GM12873 (cell line): ENCODE measurements at regions not wholly inside any gene's neighbourhood (a gene's known extent, or its start where the extent isn't known, plus 50 kb on each side); places are given as distances from the start of the nearest gene placed in this dataset.
A peak's percentile ranks its signal among the peaks of the same experiment; 100 is the strongest.

Experiments
- TF ChIP-seq, protein P1 (sequence below): IDR thresholded peaks from 2 replicates; pipeline ENCODE4 v1.5.1; 2012; ENCODE audit warnings: low read depth, mild to moderate bottlenecking, moderate library complexity, low read length, control low read depth; ENCODE audit not compliant: insufficient read depth; ENCODE audit errors: missing control alignments

DNA sequence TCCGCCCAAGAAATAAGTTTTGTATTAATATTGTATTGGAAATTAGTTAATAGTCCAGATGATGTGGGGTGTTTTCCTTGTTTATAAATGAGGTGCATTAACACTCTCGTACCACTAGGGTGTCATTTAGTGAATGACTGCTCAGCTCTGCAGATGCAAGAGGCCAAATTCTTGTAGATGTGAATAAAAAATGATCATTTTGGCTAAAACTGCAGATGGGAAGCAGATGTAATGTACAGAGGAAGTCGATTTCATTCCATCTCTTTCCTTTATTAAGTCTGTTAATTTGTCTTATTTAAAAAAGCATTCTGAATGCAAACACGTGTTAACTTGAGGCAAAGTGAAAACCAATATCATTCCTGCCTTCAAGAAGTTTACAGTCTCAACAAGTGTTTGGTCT, 108.1 kb downstream of the DHX15 start:
- TF ChIP-seq, protein P1, sequence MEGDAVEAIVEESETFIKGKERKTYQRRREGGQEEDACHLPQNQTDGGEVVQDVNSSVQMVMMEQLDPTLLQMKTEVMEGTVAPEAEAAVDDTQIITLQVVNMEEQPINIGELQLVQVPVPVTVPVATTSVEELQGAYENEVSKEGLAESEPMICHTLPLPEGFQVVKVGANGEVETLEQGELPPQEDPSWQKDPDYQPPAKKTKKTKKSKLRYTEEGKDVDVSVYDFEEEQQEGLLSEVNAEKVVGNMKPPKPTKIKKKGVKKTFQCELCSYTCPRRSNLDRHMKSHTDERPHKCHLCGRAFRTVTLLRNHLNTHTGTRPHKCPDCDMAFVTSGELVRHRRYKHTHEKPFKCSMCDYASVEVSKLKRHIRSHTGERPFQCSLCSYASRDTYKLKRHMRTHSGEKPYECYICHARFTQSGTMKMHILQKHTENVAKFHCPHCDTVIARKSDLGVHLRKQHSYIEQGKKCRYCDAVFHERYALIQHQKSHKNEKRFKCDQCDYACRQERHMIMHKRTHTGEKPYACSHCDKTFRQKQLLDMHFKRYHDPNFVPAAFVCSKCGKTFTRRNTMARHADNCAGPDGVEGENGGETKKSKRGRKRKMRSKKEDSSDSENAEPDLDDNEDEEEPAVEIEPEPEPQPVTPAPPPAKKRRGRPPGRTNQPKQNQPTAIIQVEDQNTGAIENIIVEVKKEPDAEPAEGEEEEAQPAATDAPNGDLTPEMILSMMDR = peak; percentile 60

DNA sequence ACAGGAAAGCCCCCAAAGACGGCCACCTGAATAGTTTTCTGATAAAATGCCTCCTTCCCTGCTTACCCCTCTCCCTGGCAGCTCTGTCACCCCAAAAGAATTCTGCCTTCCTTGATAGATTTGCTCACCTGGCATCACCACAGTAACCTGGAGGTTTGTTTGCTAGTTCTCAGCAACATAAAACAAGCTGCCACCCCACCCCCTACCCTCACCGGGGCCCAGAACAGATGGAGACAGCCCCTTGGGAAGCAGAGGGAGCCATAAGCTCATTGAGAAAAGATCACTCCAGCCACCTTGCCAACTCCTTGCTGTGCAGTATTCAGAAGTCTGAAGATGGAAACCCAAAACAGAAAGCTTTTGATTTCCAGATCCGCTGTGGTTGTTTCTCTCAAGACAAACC, 108.6 kb downstream of the DHX15 start:
- TF ChIP-seq, protein P1 = no peak

DNA sequence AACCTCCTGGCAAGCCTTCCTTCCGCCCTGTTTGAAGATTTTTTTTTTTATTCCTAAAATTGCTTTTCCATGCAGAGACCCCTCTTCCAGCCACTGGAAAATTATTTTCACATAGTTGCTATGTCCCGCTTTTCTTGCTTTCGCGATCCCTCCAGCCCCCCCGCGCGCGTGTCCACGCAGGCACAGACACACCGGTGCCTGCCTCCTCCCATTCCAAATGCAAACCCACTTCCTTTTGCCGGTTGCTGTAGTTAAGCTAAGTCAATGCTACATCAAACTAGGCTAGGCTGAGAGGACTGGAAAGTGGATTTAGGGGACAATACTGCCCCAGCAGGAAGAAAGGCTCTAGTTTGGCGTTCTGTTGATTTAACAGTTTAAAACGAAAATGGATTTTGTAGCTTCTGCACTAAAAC, 111.0 kb downstream of the DHX15 start:
- TF ChIP-seq, protein P1 = no peak

DNA sequence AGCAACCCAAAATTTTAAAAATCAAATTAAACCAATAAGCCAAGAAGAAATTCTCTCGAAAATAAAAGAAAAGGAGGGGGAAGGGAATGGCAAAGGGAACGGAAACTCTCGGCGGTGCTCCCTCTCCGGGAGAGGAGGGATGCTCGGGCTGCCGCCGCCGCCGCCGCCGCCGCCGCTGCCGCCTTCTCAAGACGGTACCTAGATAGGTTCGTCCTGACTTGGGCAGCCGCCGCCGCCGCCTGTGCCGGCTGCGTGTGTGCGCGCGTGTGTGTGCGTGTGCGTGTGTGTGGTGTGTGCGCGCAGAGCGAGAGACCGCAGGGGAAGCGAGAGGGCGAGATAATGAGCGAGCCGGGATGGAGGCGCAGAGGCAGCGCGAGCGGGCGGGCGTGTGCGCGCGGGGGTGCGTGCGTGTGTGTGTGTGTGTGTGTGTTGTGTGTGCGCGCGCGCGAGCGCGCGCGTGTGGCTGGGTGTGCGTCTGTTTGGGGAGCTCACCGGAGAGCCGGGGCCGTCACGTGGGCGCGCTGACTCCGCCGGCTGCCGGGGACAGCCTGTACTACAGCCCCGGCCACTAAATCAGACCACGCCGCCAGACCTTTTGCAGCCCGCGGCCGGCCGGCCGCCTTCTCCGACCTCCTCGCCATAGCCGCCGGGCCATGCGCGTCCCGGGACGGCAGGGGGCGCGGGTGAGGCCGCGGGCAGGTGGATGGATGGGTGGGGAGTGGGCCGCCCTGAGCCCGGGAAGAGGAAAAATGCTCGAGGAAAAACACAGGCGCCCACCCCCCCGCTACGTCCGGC, 111.6 kb downstream of the DHX15 start:
- TF ChIP-seq, protein P1 = peak; percentile 56

DNA sequence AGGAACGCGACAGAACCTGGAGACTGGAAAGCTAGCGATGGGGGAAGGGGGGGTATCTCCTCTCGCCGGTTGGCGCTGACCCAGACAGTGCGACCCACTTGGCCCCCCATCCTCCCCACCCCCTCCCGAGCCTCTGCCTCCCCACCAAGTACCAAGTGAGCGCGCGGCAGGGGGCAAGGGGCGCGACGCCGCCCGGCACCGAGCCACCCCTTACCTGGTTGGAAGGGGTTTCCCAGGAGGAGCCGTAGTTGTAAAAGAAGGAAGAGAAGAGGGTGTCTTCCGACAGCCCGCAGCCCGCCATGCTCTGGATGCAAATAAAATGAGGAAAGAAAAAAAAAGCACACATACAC, 112.2 kb downstream of the DHX15 start:
- TF ChIP-seq, protein P1 = no peak

DNA sequence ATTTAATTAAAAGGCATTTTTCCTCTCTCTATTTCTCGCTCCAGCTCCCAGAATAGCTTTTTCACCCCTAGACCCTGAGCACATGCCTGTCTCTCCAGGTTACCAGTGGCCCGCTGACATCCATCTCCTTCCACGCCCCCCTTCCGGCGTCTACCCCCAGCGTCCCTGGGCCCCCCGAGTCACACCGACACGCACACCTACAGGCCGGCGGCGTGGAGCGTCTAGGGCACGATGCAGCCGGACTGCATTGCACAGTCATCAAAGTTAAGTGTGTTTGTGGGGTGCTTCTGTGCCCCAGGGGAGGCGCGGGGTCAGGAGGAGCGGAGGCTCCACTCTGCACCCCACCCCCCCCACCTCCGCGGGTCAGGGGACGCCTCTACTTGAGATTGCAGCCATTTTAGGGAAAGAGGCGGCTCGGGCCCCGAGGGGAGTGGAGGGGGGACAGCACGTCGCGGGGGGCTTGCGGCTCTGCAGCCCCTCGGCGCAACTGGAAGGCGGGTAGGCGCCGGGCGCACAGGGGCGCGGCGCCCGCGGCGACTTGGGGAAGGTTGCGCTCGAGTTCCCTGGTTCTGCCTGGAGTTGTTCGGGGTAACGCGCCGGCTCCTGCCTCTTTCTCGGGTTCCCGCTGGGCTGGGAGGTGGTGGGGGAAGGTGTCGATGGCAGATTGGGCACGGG, 112.7 kb downstream of the DHX15 start:
- TF ChIP-seq, protein P1 = no peak

DNA sequence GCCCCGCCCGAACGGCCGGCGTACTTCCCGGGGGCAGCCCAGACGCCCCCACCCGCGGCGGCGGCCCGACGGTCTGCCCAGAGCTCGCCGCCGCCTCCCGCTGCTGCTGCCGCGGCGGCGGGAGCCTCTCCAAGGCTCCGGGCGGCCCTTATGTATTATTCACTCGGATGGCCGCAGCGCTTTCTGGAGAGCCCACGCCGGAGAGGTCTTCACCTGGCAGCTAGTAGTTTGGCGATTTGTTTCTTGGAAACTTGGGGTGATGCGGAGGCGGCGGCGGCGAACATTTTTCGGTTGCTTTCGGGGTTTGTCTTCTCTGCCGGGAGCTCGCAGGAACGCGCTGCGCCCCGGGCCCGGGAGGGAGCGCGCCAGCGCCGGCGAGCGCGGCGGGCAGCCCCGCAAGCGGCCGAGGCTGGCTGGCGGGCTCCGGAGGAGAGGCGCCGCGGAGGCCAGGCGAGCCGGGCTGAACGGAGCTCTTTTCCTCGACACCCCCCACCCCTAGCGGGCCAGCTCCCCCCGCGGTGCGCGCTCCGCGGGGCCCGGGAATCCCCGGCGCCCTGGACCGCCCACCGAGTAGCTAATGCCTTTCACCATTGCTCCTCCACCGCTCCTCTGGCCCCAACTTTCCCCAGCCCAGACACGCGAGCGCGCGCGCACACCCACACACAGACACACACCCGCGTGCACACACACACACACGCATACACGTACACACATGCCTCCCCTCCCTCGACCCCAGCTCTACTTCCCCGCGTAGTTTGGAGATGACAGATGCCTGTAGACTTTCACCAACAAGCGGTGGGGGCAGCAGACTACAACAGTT, 113.5 kb downstream of the DHX15 start:
- TF ChIP-seq, protein P1 = peak; percentile 13
